ENCODE measurements at regions not wholly inside any gene's neighbourhood (a gene's known extent, or its start where the extent isn't known, plus 50 kb on each side); places are given as distances from the start of the nearest gene placed in this dataset.
"Not testable (repeated sequence)": the region's sequence is repeated elsewhere in the genome, so short reads cannot be mapped to it uniquely, and the experiment has no call there.

GRCh38 chr10:64699244-64699643, 1178.0 kb downstream of the REEP3 start:
- H3K9me2 ChIP-seq (ENCODE audit: low read depth, low read length), result no peaks in the 10 kb centered on the region
- H3K4me1 ChIP-seq (ENCODE audit: insufficient read depth, low read length, severe bottlenecking), result no peaks in the 10 kb centered on the region
- no peaks in the 10 kb centered on the region for H3K36me3 ChIP-seq (ENCODE audit: insufficient read depth, low read length)
- no peak for TF ChIP-seq EZH2 (IDR thresholded peaks at IDR 0.05; ENCODE audit: borderline replicate concordance, low read length)
- H3K27me3 ChIP-seq (ENCODE audit: insufficient read depth, low read length), result no peaks in the 10 kb centered on the region
- H3K4me2 ChIP-seq (ENCODE audit: low read length), result no peak overlapping the region
- H2AFZ ChIP-seq (ENCODE audit: low read length), result no peak overlapping the region
- H3K27ac ChIP-seq (ENCODE audit: low read depth, low read length, poor library complexity, severe bottlenecking), result no peak overlapping the region
- H3K4me3 ChIP-seq (ENCODE audit: low read depth, low read length, poor library complexity, severe bottlenecking), result no peak overlapping the region
- H3K79me2 ChIP-seq (ENCODE audit: insufficient read depth, low read length), result no peaks in the 10 kb centered on the region
- no peak overlapping the region for H3K9ac ChIP-seq (ENCODE audit: low read length)
- no peaks in the 10 kb centered on the region for H3K9me3 ChIP-seq (ENCODE audit: low read length)
- no peaks in the 10 kb centered on the region for H3F3A ChIP-seq (ENCODE audit: insufficient read depth, low read length)
- no peaks in the 10 kb centered on the region for H4K20me1 ChIP-seq (ENCODE audit: insufficient read depth, low read length)

- H3K4me3 ChIP-seq (ENCODE audit: low read depth, low read length, poor library complexity, severe bottlenecking); H3K9me3 ChIP-seq (ENCODE audit: low read length); H4K20me1 ChIP-seq (ENCODE audit: insufficient read depth, low read length); H3K27me3 ChIP-seq (ENCODE audit: insufficient read depth, low read length); H2AFZ ChIP-seq (ENCODE audit: low read length); H3K9me2 ChIP-seq (ENCODE audit: low read depth, low read length); H3K27ac ChIP-seq (ENCODE audit: low read depth, low read length, poor library complexity, severe bottlenecking); H3F3A ChIP-seq (ENCODE audit: insufficient read depth, low read length); H3K36me3 ChIP-seq (ENCODE audit: insufficient read depth, low read length); H3K4me2 ChIP-seq (ENCODE audit: low read length); H3K9ac ChIP-seq (ENCODE audit: low read length); H3K4me1 ChIP-seq (ENCODE audit: insufficient read depth, low read length, severe bottlenecking); H3K79me2 ChIP-seq (ENCODE audit: insufficient read depth, low read length): not testable (repeated sequence)
Measured at GRCh38 chr10:64702086-64702485, 1180.9 kb downstream of the REEP3 start.

GRCh38 chr10:64708884-64709681, 1187.9 kb downstream of the REEP3 start:
- TF ChIP-seq EZH2 (IDR thresholded peaks at IDR 0.05; ENCODE audit: borderline replicate concordance, low read length), result no peak
- TF ChIP-seq CTCF (IDR thresholded peaks at IDR 0.05; ENCODE audit: low read length), result no peak
- Histone ChIP-seq H3K4me1 (ENCODE audit: insufficient read depth, low read length, severe bottlenecking) (no peaks in the 10 kb centered on the region), H3K9me2 (ENCODE audit: low read depth, low read length) (no peaks in the 10 kb centered on the region), H3K27me3 (ENCODE audit: insufficient read depth, low read length) (no peaks in the 10 kb centered on the region), H3K36me3 (ENCODE audit: insufficient read depth, low read length) (no peaks in the 10 kb centered on the region), H3K27ac (ENCODE audit: low read depth, low read length, poor library complexity, severe bottlenecking) (no peak overlapping the region), H3K79me2 (ENCODE audit: insufficient read depth, low read length) (no peaks in the 10 kb centered on the region), H3F3A (ENCODE audit: insufficient read depth, low read length) (no peaks in the 10 kb centered on the region), H3K9me3 (ENCODE audit: low read length) (no peaks in the 10 kb centered on the region), H2AFZ (ENCODE audit: low read length) (no peak overlapping the region), H3K4me3 (ENCODE audit: low read depth, low read length, poor library complexity, severe bottlenecking) (no peak overlapping the region), H3K9ac (ENCODE audit: low read length) (no peak overlapping the region), H3K4me2 (ENCODE audit: low read length) (no peak overlapping the region), H4K20me1 (ENCODE audit: insufficient read depth, low read length) (no peaks in the 10 kb centered on the region)

- Histone ChIP-seq H3K4me1 (ENCODE audit: insufficient read depth, low read length, severe bottlenecking) (no peaks in the 10 kb centered on the region), H3K9me3 (ENCODE audit: low read length) (no peaks in the 10 kb centered on the region), H3K4me2 (ENCODE audit: low read length) (no peak overlapping the region), H3F3A (ENCODE audit: insufficient read depth, low read length) (no peaks in the 10 kb centered on the region), H3K9me2 (ENCODE audit: low read depth, low read length) (no peaks in the 10 kb centered on the region), H3K4me3 (ENCODE audit: low read depth, low read length, poor library complexity, severe bottlenecking) (no peak overlapping the region), H3K79me2 (ENCODE audit: insufficient read depth, low read length) (no peaks in the 10 kb centered on the region), H3K27me3 (ENCODE audit: insufficient read depth, low read length) (no peaks in the 10 kb centered on the region), H4K20me1 (ENCODE audit: insufficient read depth, low read length) (no peaks in the 10 kb centered on the region), H3K36me3 (ENCODE audit: insufficient read depth, low read length) (no peaks in the 10 kb centered on the region), H2AFZ (ENCODE audit: low read length) (no peak overlapping the region), H3K9ac (ENCODE audit: low read length) (no peak overlapping the region), H3K27ac (ENCODE audit: low read depth, low read length, poor library complexity, severe bottlenecking) (no peak overlapping the region)
- no peak for TF ChIP-seq CTCF (IDR thresholded peaks at IDR 0.05; ENCODE audit: low read length)
- no peak for TF ChIP-seq EZH2 (IDR thresholded peaks at IDR 0.05; ENCODE audit: borderline replicate concordance, low read length)
Measured at GRCh38 chr10:64726466-64726865, 1205.3 kb downstream of the REEP3 start.
